SK-N-SH (cell line): ENCODE measurements at regions not wholly inside any gene's neighbourhood (a gene's known extent, or its start where the extent isn't known, plus 50 kb on each side); places are given as distances from the start of the nearest gene placed in this dataset.

Source experiments
- CTCF ChIA-PET: fragments of 300-600, 350-600 bp; formaldehyde crosslinking; extraction: SDS; loops from one replicate; lab custom pipeline; 2021; lab: Yijun Ruan, JAX
- POLR2A ChIA-PET: fragments of 350-600 bp; sonication (Branson Sonifier 250); formaldehyde crosslinking; extraction: SDS; loops from one replicate; lab custom pipeline; 2020; ENCODE audit warnings: antibody characterized with exemption, inconsistent platforms; lab: Yijun Ruan, JAX
- DNase-seq: peaks from one replicate; pipeline ENCODE4 v3.0.0; 2012
- H2AFZ ChIP-seq: fragments of 200-600 bp; sonication (generic); 2 replicates; pipeline ENCODE4 v1.8.1; 2016; ENCODE audit warnings: antibody characterized with exemption, mild to moderate bottlenecking, low read depth
- H3F3A ChIP-seq: fragments of 200-600 bp; sonication (generic); replicated peaks from 2 replicates; pipeline ENCODE3; 2016; ENCODE audit warnings: antibody characterized with exemption, mild to moderate bottlenecking; ENCODE audit not compliant: insufficient read depth
- H3K27ac ChIP-seq, 2 experiments: fragments of 200-500 bp in 1 of 2; fragments of 200-600 bp in 1 of 2; sonication (Bioruptor generic) in 1 of 2; sonication (generic), shearing (Covaris generic) in 1 of 2; 2 replicates each; pipeline versions ENCODE4 v1.5.1 to v1.6.1; 2014 to 2016; ENCODE audit warnings: low read depth in 2 of 2, inconsistent platforms in 1 of 2, low read length in 1 of 2, mild to moderate bottlenecking in 1 of 2, mixed read lengths in 1 of 2
- H3K27me3 ChIP-seq: fragments of 200-600 bp; sonication (generic), shearing (Covaris generic); 2 replicates; pipeline ENCODE4 v1.6.1; 2016; ENCODE audit warnings: mixed run types; ENCODE audit not compliant: insufficient read depth
- H3K36me3 ChIP-seq, 2 experiments: fragments of 200-500 bp in 1 of 2; fragments of 200-600 bp in 1 of 2; sonication (Bioruptor generic) in 1 of 2; sonication (generic) in 1 of 2; replicated peaks in 1 of 2; 2 replicates each; pipeline versions ENCODE3 to v1.5.1; 2014 to 2016; ENCODE audit warnings: low read length in 1 of 2, mild to moderate bottlenecking in 1 of 2; ENCODE audit not compliant: insufficient read depth in 2 of 2, control insufficient read depth in 1 of 2
- H3K4me1 ChIP-seq, 2 experiments: fragments of 200-500 bp in 1 of 2; fragments of 200-600 bp in 1 of 2; sonication (Bioruptor generic) in 1 of 2; sonication (generic), shearing (Covaris generic) in 1 of 2; 2 replicates each; pipeline versions ENCODE4 v1.5.1 to v1.6.1; 2014 to 2016; ENCODE audit warnings: low read depth in 1 of 2, low read length in 1 of 2, mixed run types in 1 of 2; ENCODE audit not compliant: insufficient read depth in 2 of 2, control insufficient read depth in 1 of 2
- H3K4me2 ChIP-seq: fragments of 200-600 bp; sonication (generic), shearing (Covaris generic); 2 replicates; pipeline ENCODE4 v1.6.1; 2017; ENCODE audit warnings: mixed run types
- H3K4me3 ChIP-seq, 2 experiments: fragments of 200-500 bp in 1 of 2; fragments of 200-600 bp in 1 of 2; sonication (Bioruptor generic) in 1 of 2; sonication (generic), shearing (Covaris generic) in 1 of 2; 2 replicates each; pipeline versions ENCODE4 v1.5.1 to v1.8.1; 2014 to 2016; ENCODE audit warnings: low read depth in 2 of 2, inconsistent platforms in 1 of 2, low read length in 1 of 2, mild to moderate bottlenecking in 1 of 2, mixed read lengths in 1 of 2, moderate library complexity in 1 of 2
- H3K79me2 ChIP-seq: fragments of 200-600 bp; sonication (generic); 2 replicates; pipeline ENCODE4 v1.8.1; 2017; ENCODE audit warnings: mild to moderate bottlenecking; ENCODE audit not compliant: insufficient read depth
- H3K9ac ChIP-seq: fragments of 200-600 bp; sonication (generic); 2 replicates; pipeline ENCODE4 v1.6.1; 2017; ENCODE audit warnings: mixed run types
- H3K9me2 ChIP-seq: fragments of 200-600 bp; sonication (generic); 2 replicates; pipeline ENCODE4 v1.6.1; 2017; ENCODE audit warnings: mixed run types
- H3K9me3 ChIP-seq: fragments of 200-600 bp; sonication (generic); 2 replicates; pipeline ENCODE4 v1.6.1; 2017; ENCODE audit warnings: mixed run types, mild to moderate bottlenecking, moderate library complexity
- H4K20me1 ChIP-seq: fragments of 200-600 bp; sonication (generic); 2 replicates; pipeline ENCODE4 v1.6.1; 2017; ENCODE audit warnings: mild to moderate bottlenecking, mixed run types; ENCODE audit not compliant: insufficient read depth
- EZH2phosphoT487 ChIP-seq: fragments of 200-600 bp; sonication (generic); IDR thresholded peaks from 2 replicates; pipeline ENCODE4 v1.6.1; 2017; ENCODE audit warnings: low read depth, mixed run types, mild to moderate bottlenecking, antibody characterized with exemption, moderate library complexity, borderline replicate concordance
- MXI1 ChIP-seq: IDR thresholded peaks from 2 replicates; pipeline ENCODE4 v1.6.1; 2012; ENCODE audit warnings: mild to moderate bottlenecking, low read depth, low read length, improper control_type of control experiment
- NFIC ChIP-seq: IDR thresholded peaks from 2 replicates; pipeline ENCODE4 v1.4.0; 2012; ENCODE audit warnings: borderline replicate concordance
- PBX3 ChIP-seq: IDR thresholded peaks from 2 replicates; pipeline ENCODE4; 2012
- RCOR1 ChIP-seq: fragments of 150-350 bp; IDR thresholded peaks from 2 replicates; pipeline ENCODE4 v1.6.1; 2017; ENCODE audit warnings: antibody characterized with exemption, low read length
- REST ChIP-seq: IDR thresholded peaks from 2 replicates; pipeline ENCODE4 v1.6.1; 2012; ENCODE audit warnings: mild to moderate bottlenecking, low read depth, low read length, moderate library complexity
- TAF1 ChIP-seq: IDR thresholded peaks from 2 replicates; pipeline ENCODE4 v1.6.1; 2012; ENCODE audit warnings: low read depth, mild to moderate bottlenecking, low read length, moderate library complexity, borderline replicate concordance
- WGBS: methylation state at CpG from one replicate; pipeline ENCODE4 v1.1.6; 2017; ENCODE audit warnings: low lambda C conversion rate; 5-methylcytosine and 5-hydroxymethylcytosine counted together

GRCh38 chr13:37351211-37351610, 245.7 kb upstream of the CSNK1A1L start:
- DNase-seq, result no peak
- H3K4me3 ChIP-seq, result no peak overlapping the region
- peaks cover 8% of the 10 kb centered on the region for H3K9me3 ChIP-seq
- no peaks in the 10 kb centered on the region for H3K36me3 ChIP-seq
- H3K79me2 ChIP-seq, result no peaks in the 10 kb centered on the region
- TF ChIP-seq NFIC (no peak), REST (no peak), EZH2phosphoT487 (no peak), MXI1 (no peak), TAF1 (no peak), RCOR1 (no peak)
- WGBS, result 29% methylated on average over 2 of the region's 2 CpGs
- no peaks in the 10 kb centered on the region for H3K27me3 ChIP-seq
- ChIA-PET CTCF (no interaction called here), POLR2A (no interaction called here)
- H3K4me1 ChIP-seq, result no peaks in the 10 kb centered on the region
- H3F3A ChIP-seq, result peaks cover 3% of the 10 kb centered on the region
- no peaks in the 10 kb centered on the region for H3K9me2 ChIP-seq
- H3K4me2 ChIP-seq, result no peak overlapping the region
- H3K9ac ChIP-seq, result no peak overlapping the region
- no peak overlapping the region for H3K27ac ChIP-seq
- no peaks in the 10 kb centered on the region for H4K20me1 ChIP-seq
- no peak overlapping the region for H2AFZ ChIP-seq

- DNase-seq, result no peak
- H2AFZ ChIP-seq, result no peak overlapping the region
- peaks cover 3% of the 10 kb centered on the region for H3F3A ChIP-seq
- no peak overlapping the region for H3K9ac ChIP-seq
- H3K27ac ChIP-seq, result no peak overlapping the region
- no peaks in the 10 kb centered on the region for H3K27me3 ChIP-seq
- no peak overlapping the region for H3K4me3 ChIP-seq
- H4K20me1 ChIP-seq, result no peaks in the 10 kb centered on the region
- no peaks in the 10 kb centered on the region for H3K36me3 ChIP-seq
- no peaks in the 10 kb centered on the region for H3K9me2 ChIP-seq
- ChIA-PET CTCF (no interaction called here), POLR2A (no interaction called here)
- 13% methylated on average over 4 of the region's 4 CpGs for WGBS
- H3K9me3 ChIP-seq, result peaks cover 8% of the 10 kb centered on the region
- no peak for TF ChIP-seq MXI1
- no peak for TF ChIP-seq PBX3
- no peak for TF ChIP-seq REST
- no peaks in the 10 kb centered on the region for H3K4me1 ChIP-seq
- no peaks in the 10 kb centered on the region for H3K79me2 ChIP-seq
- H3K4me2 ChIP-seq, result no peak overlapping the region
These were observed 244.5 kb upstream of the CSNK1A1L start for GRCh38 chr13:37349916-37350315.
